DOHH2 (cell line): ENCODE measurements at regions not wholly inside any gene's neighbourhood (a gene's known extent, or its start where the extent isn't known, plus 50 kb on each side); places are given as distances from the start of the nearest gene placed in this dataset.

Experiments
- CTCF ChIP-seq: fragments of 200-600 bp; sonication (generic); IDR thresholded peaks from one replicate; pipeline ENCODE4 v1.5.1; 2014; ENCODE audit warnings: antibody characterized with exemption, mild to moderate bottlenecking, low read depth, low read length; ENCODE audit not compliant: poor library complexity, severe bottlenecking
- EZH2phosphoT487 ChIP-seq: fragments of 200-600 bp; sonication (generic); IDR thresholded peaks from 2 replicates; pipeline ENCODE4 v1.6.1; 2017; ENCODE audit warnings: borderline replicate concordance, mild to moderate bottlenecking, antibody characterized with exemption, low read length, moderate library complexity, mixed read lengths

GRCh38 chr10:21315645-21316220, 209.7 kb downstream of the SKIDA1 start:
- TF ChIP-seq CTCF = no peak
- TF ChIP-seq EZH2phosphoT487 = no peak
